Esophagus squamous epithelium (tissue), 4 donors: ENCODE measurements at regions not wholly inside any gene's neighbourhood (a gene's known extent, or its start where the extent isn't known, plus 50 kb on each side); places are given as distances from the start of the nearest gene placed in this dataset.

Experiments
- POLR2A ChIP-seq, 4 donors: fragments of 450-650 bp; IDR thresholded peaks; one replicate each; pipeline ENCODE4 v1.6.1; 2017; ENCODE audit warnings: antibody characterized with exemption in 4 of 4, mild to moderate bottlenecking in 4 of 4, moderate library complexity in 3 of 4
- TF ChIP-seq, protein P1 (sequence below), 6 experiments: fragments of 450-650 bp in 4 of 6; fragments of 200-600 bp in 2 of 6; sonication (generic) in 2 of 6; IDR thresholded peaks; one replicate each; pipeline ENCODE4 v1.5.1; 2016 to 2019; ENCODE audit warnings: antibody characterized with exemption in 6 of 6, mild to moderate bottlenecking in 4 of 6, moderate library complexity in 4 of 6

DNA sequence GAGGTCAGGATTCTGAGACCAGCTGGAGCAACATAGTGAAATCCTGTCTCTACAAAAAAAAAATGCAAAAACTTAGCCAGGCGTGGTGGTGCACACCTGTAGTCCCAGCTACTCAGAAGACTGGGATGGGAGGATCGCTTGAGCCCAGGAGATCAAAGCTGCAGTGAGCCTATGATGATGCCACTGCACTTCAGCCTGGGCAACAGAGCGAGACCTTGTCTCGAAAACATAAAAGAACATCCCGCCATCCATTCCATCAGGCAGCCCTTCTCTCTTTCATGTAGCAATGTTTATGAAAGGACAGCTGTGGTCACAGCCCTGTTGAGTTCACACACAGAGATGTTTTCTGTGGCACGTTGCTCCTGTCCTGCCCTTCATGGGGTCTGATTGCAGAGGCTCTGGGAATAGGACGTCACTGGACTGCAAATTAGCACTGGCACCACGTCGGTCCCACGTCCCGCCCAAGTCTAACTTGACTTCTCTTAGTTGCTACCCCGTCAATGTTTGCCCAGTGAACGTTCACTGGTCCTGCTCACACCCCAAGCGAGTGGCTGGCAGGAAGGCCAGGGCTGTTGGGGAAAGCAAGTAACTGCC, 64.5 kb upstream of the MYL10 start:
- TF ChIP-seq, protein P1, sequence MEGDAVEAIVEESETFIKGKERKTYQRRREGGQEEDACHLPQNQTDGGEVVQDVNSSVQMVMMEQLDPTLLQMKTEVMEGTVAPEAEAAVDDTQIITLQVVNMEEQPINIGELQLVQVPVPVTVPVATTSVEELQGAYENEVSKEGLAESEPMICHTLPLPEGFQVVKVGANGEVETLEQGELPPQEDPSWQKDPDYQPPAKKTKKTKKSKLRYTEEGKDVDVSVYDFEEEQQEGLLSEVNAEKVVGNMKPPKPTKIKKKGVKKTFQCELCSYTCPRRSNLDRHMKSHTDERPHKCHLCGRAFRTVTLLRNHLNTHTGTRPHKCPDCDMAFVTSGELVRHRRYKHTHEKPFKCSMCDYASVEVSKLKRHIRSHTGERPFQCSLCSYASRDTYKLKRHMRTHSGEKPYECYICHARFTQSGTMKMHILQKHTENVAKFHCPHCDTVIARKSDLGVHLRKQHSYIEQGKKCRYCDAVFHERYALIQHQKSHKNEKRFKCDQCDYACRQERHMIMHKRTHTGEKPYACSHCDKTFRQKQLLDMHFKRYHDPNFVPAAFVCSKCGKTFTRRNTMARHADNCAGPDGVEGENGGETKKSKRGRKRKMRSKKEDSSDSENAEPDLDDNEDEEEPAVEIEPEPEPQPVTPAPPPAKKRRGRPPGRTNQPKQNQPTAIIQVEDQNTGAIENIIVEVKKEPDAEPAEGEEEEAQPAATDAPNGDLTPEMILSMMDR (IDR thresholded peaks at IDR 0.05), result no peak
- no peak for TF ChIP-seq POLR2A (IDR thresholded peaks at IDR 0.05)
